Nephron progenitor cell (in vitro differentiated cells): ENCODE measurements at regions not wholly inside any gene's neighbourhood (a gene's known extent, or its start where the extent isn't known, plus 50 kb on each side); places are given as distances from the start of the nearest gene placed in this dataset.

Experiments
- DNase-seq: peaks from one replicate; pipeline ENCODE4 v3.0.0; 2021
- H3K27ac Mint-ChIP-seq: 2 replicates; pipeline ENCODE4 v1.8.0; 2021; ENCODE audit warnings: mild to moderate bottlenecking, moderate library complexity, mixed read lengths
- H3K27me3 Mint-ChIP-seq: 2 replicates; pipeline ENCODE4 v1.8.0; 2021; ENCODE audit warnings: mild to moderate bottlenecking, low read depth, mixed read lengths; ENCODE audit not compliant: poor library complexity
- H3K36me3 Mint-ChIP-seq: 2 replicates; pipeline ENCODE4 v1.8.0; 2021; ENCODE audit warnings: low read depth, mixed read lengths
- H3K4me1 Mint-ChIP-seq: 2 replicates; pipeline ENCODE4 v1.8.0; 2021; ENCODE audit warnings: mixed read lengths
- H3K4me3 Mint-ChIP-seq: 2 replicates; pipeline ENCODE4 v1.8.0; 2021; ENCODE audit warnings: mild to moderate bottlenecking, moderate library complexity, mixed read lengths
- H3K9me3 Mint-ChIP-seq: 2 replicates; pipeline ENCODE4 v1.8.0; 2021; ENCODE audit warnings: mild to moderate bottlenecking, moderate library complexity, mixed read lengths
- TF ChIP-seq, protein P1 (sequence below): fragments of 200-600 bp; sonication (generic); IDR thresholded peaks from 2 replicates; pipeline ENCODE4 v1.5.0; 2021; ENCODE audit warnings: antibody characterized with exemption

GRCh38 chrX:14359727-14360126 is 169.6 kb upstream of the GLRA2 start:
- Mint-ChIP-seq H3K4me3 (no peak overlapping the region), H3K9me3 (peaks cover 24% of the 10 kb centered on the region), H3K36me3 (no peaks in the 10 kb centered on the region), H3K4me1 (peaks cover 9% of the 10 kb centered on the region), H3K27me3 (no peaks in the 10 kb centered on the region), H3K27ac (no peak overlapping the region)
- TF ChIP-seq, protein P1, sequence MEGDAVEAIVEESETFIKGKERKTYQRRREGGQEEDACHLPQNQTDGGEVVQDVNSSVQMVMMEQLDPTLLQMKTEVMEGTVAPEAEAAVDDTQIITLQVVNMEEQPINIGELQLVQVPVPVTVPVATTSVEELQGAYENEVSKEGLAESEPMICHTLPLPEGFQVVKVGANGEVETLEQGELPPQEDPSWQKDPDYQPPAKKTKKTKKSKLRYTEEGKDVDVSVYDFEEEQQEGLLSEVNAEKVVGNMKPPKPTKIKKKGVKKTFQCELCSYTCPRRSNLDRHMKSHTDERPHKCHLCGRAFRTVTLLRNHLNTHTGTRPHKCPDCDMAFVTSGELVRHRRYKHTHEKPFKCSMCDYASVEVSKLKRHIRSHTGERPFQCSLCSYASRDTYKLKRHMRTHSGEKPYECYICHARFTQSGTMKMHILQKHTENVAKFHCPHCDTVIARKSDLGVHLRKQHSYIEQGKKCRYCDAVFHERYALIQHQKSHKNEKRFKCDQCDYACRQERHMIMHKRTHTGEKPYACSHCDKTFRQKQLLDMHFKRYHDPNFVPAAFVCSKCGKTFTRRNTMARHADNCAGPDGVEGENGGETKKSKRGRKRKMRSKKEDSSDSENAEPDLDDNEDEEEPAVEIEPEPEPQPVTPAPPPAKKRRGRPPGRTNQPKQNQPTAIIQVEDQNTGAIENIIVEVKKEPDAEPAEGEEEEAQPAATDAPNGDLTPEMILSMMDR, result no peak
- DNase-seq, result no peak

DNA sequence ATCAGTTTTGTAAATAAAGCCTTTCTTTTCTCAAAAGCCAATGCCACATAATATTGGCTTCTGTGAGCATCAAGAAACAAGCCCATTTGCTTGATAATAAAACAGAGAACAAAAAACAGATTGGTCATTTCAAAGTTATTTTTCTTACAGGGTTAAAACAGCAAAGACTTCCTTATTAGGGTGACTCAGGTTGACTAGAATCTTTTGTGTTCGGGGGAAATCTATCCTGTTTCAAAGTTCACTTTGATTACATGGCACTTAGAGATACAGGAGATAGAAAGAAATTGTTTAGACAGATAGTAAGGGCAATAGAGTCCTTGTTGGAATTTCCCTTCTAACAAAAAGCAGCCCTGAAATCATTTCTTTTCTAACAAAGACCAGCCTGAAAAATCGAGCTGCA is 170.0 kb upstream of the GLRA2 start:
- H3K4me3 Mint-ChIP-seq, result no peak overlapping the region
- peaks cover 9% of the 10 kb centered on the region for H3K4me1 Mint-ChIP-seq
- peaks cover 26% of the 10 kb centered on the region for H3K9me3 Mint-ChIP-seq
- DNase-seq, result no peak
- no peaks in the 10 kb centered on the region for H3K36me3 Mint-ChIP-seq
- TF ChIP-seq, protein P1, result no peak
- no peaks in the 10 kb centered on the region for H3K27me3 Mint-ChIP-seq
- peak overlapping the region; percentile 27 for H3K27ac Mint-ChIP-seq

DNA sequence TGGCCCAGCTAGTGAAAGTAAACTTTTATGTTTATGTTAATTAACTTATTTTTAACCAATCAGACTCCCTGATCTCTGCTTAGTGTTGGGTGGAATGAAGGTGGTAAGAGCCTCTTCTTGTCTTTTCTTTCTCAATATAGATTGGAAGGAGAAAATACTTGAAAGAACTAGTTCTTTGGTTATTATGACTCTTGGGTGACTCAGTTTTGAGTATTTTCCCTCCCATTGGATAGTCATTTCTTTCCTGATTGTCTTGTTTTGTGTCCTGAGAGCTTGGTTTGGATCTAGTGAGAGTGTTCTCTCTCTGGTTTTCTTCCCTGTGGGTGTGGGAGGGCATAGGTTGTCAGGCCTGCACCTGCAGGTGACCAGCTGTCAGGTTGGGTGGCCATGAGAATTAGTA is 172.0 kb upstream of the GLRA2 start:
- DNase-seq, result no peak
- Mint-ChIP-seq H3K36me3 (no peaks in the 10 kb centered on the region), H3K9me3 (peaks cover 39% of the 10 kb centered on the region), H3K27ac (no peak overlapping the region), H3K27me3 (no peaks in the 10 kb centered on the region), H3K4me3 (no peak overlapping the region), H3K4me1 (peaks cover 5% of the 10 kb centered on the region)
- TF ChIP-seq, protein P1, result no peak

DNA sequence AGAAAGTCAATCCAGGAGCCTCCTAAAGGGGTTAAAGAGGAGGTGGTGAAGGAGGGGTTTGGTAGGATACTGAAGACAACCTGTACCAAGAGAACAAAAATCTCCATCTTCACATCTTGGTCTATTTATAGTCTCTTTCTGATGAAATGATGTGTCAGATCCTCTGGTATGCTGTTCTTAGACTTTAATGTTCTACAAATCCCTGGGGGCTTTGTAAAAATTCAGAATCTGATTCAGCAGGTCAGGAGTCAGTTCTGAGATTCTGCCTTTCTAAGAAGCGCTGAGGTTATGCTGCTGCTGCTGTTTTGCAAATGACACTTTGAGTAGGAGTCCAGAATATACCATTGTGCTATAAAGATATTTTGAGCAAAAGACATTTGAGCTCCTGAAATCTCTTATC is 172.9 kb upstream of the GLRA2 start:
- Mint-ChIP-seq H3K4me1 (peaks cover 14% of the 10 kb centered on the region), H3K36me3 (no peaks in the 10 kb centered on the region), H3K27me3 (no peaks in the 10 kb centered on the region), H3K27ac (no peak overlapping the region), H3K9me3 (peaks cover 40% of the 10 kb centered on the region), H3K4me3 (no peak overlapping the region)
- DNase-seq, result no peak
- TF ChIP-seq, protein P1, result no peak

DNA sequence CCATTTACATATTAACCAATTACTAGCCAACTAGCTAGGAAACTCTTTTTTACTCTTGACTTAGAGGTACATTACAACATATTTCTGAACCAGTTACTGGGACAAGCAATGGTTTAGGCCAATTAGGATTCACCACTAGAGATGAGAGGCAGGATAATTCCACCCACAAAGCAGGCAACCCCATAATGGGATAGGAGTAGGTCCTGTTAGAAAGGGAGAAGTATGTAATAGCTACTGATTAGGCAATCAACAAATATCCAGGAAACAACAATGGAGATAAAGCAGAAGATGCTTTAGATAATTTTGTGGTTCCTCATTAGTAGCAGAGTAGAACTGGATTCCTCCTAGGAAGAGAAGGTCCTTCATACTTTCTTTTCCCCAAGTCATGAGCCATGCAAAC is 173.8 kb upstream of the GLRA2 start:
- Mint-ChIP-seq H3K4me1 (peaks cover 15% of the 10 kb centered on the region), H3K4me3 (no peak overlapping the region), H3K9me3 (peaks cover 45% of the 10 kb centered on the region), H3K27me3 (no peaks in the 10 kb centered on the region), H3K27ac (no peak overlapping the region), H3K36me3 (no peaks in the 10 kb centered on the region)
- TF ChIP-seq, protein P1, result no peak
- no peak for DNase-seq

DNA sequence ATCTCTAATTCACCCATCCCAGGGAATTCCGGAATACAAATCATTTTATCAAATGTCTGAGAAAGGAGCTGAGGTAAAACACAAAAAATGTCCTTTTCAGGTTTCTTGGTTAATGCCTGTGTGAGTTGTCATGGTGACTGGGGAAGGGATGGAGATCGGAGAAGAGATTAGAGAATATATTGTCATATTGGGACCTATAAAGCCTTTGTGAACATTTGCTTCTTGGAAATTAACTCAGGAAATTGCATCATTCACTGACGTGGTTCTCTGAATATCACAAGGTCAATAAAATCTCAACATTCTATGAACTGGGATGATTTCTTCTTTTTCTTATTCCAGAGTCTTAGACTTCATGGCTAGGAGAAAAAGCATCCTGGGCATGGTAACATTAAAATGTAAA is 174.8 kb upstream of the GLRA2 start:
- H3K27me3 Mint-ChIP-seq, result no peaks in the 10 kb centered on the region
- no peak overlapping the region for H3K4me3 Mint-ChIP-seq
- H3K27ac Mint-ChIP-seq, result no peak overlapping the region
- no peak for DNase-seq
- TF ChIP-seq, protein P1, result no peak
- H3K4me1 Mint-ChIP-seq, result peaks cover 15% of the 10 kb centered on the region
- H3K36me3 Mint-ChIP-seq, result no peaks in the 10 kb centered on the region
- peaks cover 52% of the 10 kb centered on the region for H3K9me3 Mint-ChIP-seq
